ENCODE measurements at regions not wholly inside any gene's neighbourhood (a gene's known extent, or its start where the extent isn't known, plus 50 kb on each side); places are given as distances from the start of the nearest gene placed in this dataset.

DNA sequence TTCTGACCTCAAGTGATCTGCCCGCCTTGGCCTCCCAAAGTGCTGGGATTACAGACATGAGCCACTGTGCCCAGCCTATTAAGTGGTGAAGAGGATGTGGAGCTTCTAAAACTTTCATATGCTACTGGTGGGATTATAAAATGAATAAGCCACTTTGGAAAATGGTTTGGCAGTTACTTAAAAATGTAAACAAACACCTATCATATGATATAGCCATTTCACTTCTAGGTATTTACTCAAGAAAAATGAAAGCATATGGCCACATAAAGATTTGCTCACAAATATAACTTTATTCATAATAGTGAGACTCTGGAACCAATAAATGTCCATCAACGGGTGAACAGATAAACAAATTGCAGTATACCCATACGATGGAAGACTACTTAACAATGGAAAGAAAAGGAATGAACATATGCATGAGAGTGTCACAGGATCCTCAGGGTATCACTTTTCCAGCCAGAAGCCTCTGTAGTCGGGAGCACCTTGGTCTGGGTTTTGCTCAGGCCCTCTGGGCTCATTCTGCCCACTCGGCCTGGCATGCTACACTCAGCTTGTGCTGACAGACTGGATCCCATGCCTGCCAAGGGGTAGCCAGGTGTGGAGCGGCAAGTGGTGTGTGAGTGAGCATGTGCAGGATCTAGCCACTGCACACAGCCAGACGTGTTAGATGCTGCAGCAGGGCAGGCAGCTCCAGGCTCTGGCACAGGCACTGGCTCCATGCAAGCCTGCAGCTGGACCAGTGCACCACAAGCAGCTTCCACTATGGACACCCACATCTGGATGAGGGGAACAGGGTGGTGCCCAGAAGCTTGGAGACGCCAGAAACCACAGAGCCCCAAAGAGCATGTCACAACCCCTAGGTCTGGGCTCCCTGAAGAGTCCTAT is 213.2 kb upstream of the DIO3 start:
- Mint-ChIP-seq H3K4me3 (no peak overlapping the region), H3K27me3 (peaks cover 13% of the 10 kb centered on the region), H3K36me3 (ENCODE audit: low read depth) (no peaks in the 10 kb centered on the region), H3K4me1 (ENCODE audit: low read depth) (no peaks in the 10 kb centered on the region), H3K27ac (no peak overlapping the region), H3K9me3 (no peaks in the 10 kb centered on the region)

DNA sequence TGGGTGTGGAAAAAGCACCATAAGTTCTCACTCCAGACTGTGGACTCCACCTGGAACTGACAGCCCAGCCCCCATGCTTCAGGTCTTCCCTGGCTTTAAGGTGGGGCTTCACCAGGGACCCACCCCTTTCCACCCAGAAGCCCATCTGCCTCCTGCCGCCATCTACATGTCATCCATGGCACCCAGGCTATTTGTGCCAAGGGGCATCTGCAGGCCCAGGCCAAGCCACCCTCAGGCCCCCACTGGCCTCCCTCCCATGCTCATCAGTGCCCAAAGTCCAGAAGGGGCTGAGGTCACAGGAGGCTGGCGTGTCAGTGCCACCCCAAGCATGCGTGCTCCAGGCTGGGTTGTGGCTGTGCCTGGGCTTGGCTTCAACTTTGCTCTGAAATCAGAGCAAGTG is 212.2 kb upstream of the DIO3 start:
- H3K27me3 Mint-ChIP-seq = peaks cover 11% of the 10 kb centered on the region
- peaks cover 4% of the 10 kb centered on the region for H3K9me3 Mint-ChIP-seq
- no peaks in the 10 kb centered on the region for H3K4me1 Mint-ChIP-seq (ENCODE audit: low read depth)
- no peaks in the 10 kb centered on the region for H3K36me3 Mint-ChIP-seq (ENCODE audit: low read depth)
- no peak overlapping the region for H3K27ac Mint-ChIP-seq
- H3K4me3 Mint-ChIP-seq = no peak overlapping the region

GRCh38 chr14:101350021-101350420 is 211.3 kb upstream of the DIO3 start:
- Mint-ChIP-seq H3K27me3 (peaks cover 11% of the 10 kb centered on the region), H3K27ac (no peak overlapping the region), H3K4me3 (no peak overlapping the region), H3K9me3 (peaks cover 9% of the 10 kb centered on the region), H3K4me1 (ENCODE audit: low read depth) (no peaks in the 10 kb centered on the region), H3K36me3 (ENCODE audit: low read depth) (no peaks in the 10 kb centered on the region)

- no peaks in the 10 kb centered on the region for H3K36me3 Mint-ChIP-seq (ENCODE audit: low read depth)
- H3K27me3 Mint-ChIP-seq = peaks cover 10% of the 10 kb centered on the region
- no peak overlapping the region for H3K4me3 Mint-ChIP-seq
- peaks cover 12% of the 10 kb centered on the region for H3K9me3 Mint-ChIP-seq
- no peak overlapping the region for H3K27ac Mint-ChIP-seq
- H3K4me1 Mint-ChIP-seq (ENCODE audit: low read depth) = no peaks in the 10 kb centered on the region
These were observed 210.6 kb upstream of the DIO3 start for GRCh38 chr14:101350691-101351090.

- Mint-ChIP-seq H3K4me3 (no peak overlapping the region), H3K27ac (no peak overlapping the region), H3K27me3 (peaks cover 9% of the 10 kb centered on the region), H3K9me3 (peaks cover 12% of the 10 kb centered on the region), H3K36me3 (ENCODE audit: low read depth) (no peaks in the 10 kb centered on the region), H3K4me1 (ENCODE audit: low read depth) (no peaks in the 10 kb centered on the region)
These were observed 210.1 kb upstream of the DIO3 start for GRCh38 chr14:101351146-101351545.

- Mint-ChIP-seq H3K9me3 (peaks cover 12% of the 10 kb centered on the region), H3K4me1 (ENCODE audit: low read depth) (no peaks in the 10 kb centered on the region)
These were observed 209.5 kb upstream of the DIO3 start for GRCh38 chr14:101351769-101352168.

GRCh38 chr14:101352567-101352966 is 208.7 kb upstream of the DIO3 start:
- Mint-ChIP-seq H3K4me1 (ENCODE audit: low read depth) (no peaks in the 10 kb centered on the region), H3K4me3 (no peak overlapping the region), H3K9me3 (peaks cover 12% of the 10 kb centered on the region), H3K27ac (no peak overlapping the region), H3K36me3 (ENCODE audit: low read depth) (no peaks in the 10 kb centered on the region), H3K27me3 (peaks cover 13% of the 10 kb centered on the region)

More at GRCh38 chr14:101351769-101352168, 209.5 kb upstream of the DIO3 start:
- Mint-ChIP-seq H3K36me3 (ENCODE audit: low read depth) (no peaks in the 10 kb centered on the region), H3K27me3 (peaks cover 13% of the 10 kb centered on the region), H3K4me3 (no peak overlapping the region), H3K27ac (no peak overlapping the region)

DNA sequence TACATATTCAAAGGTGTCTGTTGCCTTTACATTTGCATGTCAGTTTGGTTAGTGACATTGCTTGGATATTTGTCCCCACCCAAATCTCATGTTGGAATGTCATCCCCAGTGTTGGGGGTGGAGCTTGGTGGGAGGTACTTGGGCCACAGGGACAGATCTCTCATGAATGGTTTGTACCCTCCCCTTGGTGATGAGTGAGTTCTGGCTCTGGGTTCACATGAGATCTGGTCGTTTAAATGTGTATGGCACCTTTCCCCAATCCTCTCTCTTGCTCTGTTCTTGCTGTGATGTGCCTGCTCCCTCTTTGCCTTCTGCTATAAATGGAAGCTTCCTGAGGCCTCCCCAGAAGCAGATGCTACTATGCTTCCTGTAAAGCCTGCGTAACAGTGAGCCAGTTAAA is 207.9 kb upstream of the DIO3 start:
- H3K36me3 Mint-ChIP-seq (ENCODE audit: low read depth) = no peaks in the 10 kb centered on the region
- peaks cover under 1% of the 10 kb centered on the region for H3K4me1 Mint-ChIP-seq (ENCODE audit: low read depth)
- H3K4me3 Mint-ChIP-seq = no peak overlapping the region
- H3K27ac Mint-ChIP-seq = no peak overlapping the region
- peaks cover 13% of the 10 kb centered on the region for H3K27me3 Mint-ChIP-seq
- peaks cover 12% of the 10 kb centered on the region for H3K9me3 Mint-ChIP-seq

- Mint-ChIP-seq H3K27ac (no peak overlapping the region), H3K4me1 (ENCODE audit: low read depth) (peaks cover 8% of the 10 kb centered on the region), H3K36me3 (ENCODE audit: low read depth) (no peaks in the 10 kb centered on the region), H3K27me3 (peaks cover 18% of the 10 kb centered on the region), H3K9me3 (peaks cover 16% of the 10 kb centered on the region), H3K4me3 (no peak overlapping the region)
These were observed 206.6 kb upstream of the DIO3 start for GRCh38 chr14:101354726-101355125.

DNA sequence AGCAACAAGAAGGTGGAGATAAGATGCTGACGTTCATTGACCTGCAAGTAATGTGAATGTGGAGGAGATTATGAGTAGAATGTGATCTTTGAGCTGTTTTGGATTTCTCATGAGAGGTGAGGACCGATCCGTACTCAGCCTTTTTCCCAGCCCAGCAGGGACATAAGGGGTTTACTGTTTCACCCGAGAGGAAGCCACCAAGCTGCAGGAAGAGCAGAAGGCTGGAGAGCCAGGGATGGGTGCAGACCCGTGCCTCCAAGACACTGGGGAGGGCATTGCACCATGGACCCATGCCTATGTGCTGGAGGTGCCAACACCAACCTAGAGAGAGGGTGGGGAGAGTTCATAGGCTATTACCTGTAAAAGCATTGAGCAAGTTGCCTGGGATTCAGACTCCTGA is 206.0 kb upstream of the DIO3 start:
- H3K9me3 Mint-ChIP-seq = peaks cover 16% of the 10 kb centered on the region
- no peak overlapping the region for H3K4me3 Mint-ChIP-seq
- peaks cover 18% of the 10 kb centered on the region for H3K27me3 Mint-ChIP-seq
- peaks cover 8% of the 10 kb centered on the region for H3K4me1 Mint-ChIP-seq (ENCODE audit: low read depth)
- no peak overlapping the region for H3K27ac Mint-ChIP-seq
- no peaks in the 10 kb centered on the region for H3K36me3 Mint-ChIP-seq (ENCODE audit: low read depth)

DNA sequence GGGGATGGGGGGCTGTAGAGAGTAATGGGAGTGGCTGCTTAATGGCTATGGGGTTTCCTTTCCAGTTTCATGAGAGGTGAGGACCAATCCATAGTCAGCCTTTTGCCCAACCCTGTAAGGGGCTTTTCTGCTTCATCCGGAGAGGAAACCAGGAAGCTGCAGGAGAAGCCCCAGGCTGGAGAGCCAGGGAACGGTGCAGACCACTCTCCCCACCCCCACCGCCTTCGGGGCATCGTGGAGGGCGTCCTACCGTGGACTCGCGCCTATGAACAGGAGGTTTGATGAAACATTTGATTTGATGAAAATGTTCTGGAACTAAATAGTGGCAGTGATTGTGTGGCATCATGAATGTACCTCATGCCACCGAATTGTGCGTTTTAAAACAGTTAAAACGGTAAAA is 204.3 kb upstream of the DIO3 start:
- H3K27me3 Mint-ChIP-seq = peaks cover 18% of the 10 kb centered on the region
- no peak overlapping the region for H3K27ac Mint-ChIP-seq
- H3K4me1 Mint-ChIP-seq (ENCODE audit: low read depth) = peaks cover 8% of the 10 kb centered on the region
- no peaks in the 10 kb centered on the region for H3K36me3 Mint-ChIP-seq (ENCODE audit: low read depth)
- no peak overlapping the region for H3K4me3 Mint-ChIP-seq
- H3K9me3 Mint-ChIP-seq = peaks cover 16% of the 10 kb centered on the region

- Mint-ChIP-seq H3K36me3 (ENCODE audit: low read depth) (no peaks in the 10 kb centered on the region), H3K9me3 (peaks cover 16% of the 10 kb centered on the region), H3K4me1 (ENCODE audit: low read depth) (peaks cover 8% of the 10 kb centered on the region), H3K4me3 (no peak overlapping the region), H3K27me3 (peaks cover 22% of the 10 kb centered on the region), H3K27ac (no peak overlapping the region)
These were observed 203.6 kb upstream of the DIO3 start for GRCh38 chr14:101357559-101358319.

DNA sequence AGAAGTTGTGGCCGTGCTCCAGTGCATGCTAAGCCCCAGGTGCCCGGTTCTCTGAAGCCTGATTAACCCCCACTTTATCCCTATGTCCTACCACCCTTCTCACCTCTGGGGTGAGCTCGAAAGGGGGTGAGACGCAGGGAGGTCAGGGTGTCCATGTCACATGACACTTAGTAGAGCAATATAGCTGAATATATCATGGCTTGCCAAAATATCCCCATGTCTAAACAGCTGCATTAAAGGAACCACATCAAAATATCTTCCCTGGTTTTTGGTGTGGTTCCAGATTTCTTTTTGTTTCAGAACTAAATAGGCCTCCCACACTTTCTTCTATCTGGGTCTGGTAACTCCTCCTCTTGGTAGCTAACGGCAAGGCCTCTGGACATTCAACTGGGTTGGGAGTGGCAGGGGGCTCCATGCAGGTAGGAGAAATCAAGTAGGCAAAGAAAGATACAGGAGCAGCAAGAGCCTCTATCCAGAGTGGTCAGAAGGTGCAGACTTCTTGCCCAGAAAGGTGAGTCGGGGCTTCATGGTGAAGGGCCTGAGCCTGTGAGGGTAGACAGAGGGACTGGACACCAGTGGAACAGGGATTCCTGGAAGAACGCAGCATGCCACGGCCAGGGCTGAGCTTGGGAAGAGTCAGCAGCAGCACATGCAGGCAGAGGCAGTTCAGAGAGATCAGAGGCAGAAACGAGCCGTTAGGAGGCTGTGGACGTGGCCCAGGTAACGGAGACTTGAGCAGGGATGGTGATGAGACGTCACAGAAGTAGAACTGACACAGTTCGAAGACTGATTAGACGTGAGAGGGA is 202.8 kb upstream of the DIO3 start:
- peaks cover 26% of the 10 kb centered on the region for H3K27me3 Mint-ChIP-seq
- H3K36me3 Mint-ChIP-seq (ENCODE audit: low read depth) = no peaks in the 10 kb centered on the region
- H3K27ac Mint-ChIP-seq = no peak overlapping the region
- peaks cover 11% of the 10 kb centered on the region for H3K4me1 Mint-ChIP-seq (ENCODE audit: low read depth)
- H3K9me3 Mint-ChIP-seq = peaks cover 13% of the 10 kb centered on the region
- no peak overlapping the region for H3K4me3 Mint-ChIP-seq

- H3K9me3 Mint-ChIP-seq = peaks cover 9% of the 10 kb centered on the region
- peaks cover 26% of the 10 kb centered on the region for H3K27me3 Mint-ChIP-seq
- no peak overlapping the region for H3K27ac Mint-ChIP-seq
- peaks cover 11% of the 10 kb centered on the region for H3K4me1 Mint-ChIP-seq (ENCODE audit: low read depth)
- no peak overlapping the region for H3K4me3 Mint-ChIP-seq
- no peaks in the 10 kb centered on the region for H3K36me3 Mint-ChIP-seq (ENCODE audit: low read depth)
These were observed 201.9 kb upstream of the DIO3 start for GRCh38 chr14:101359221-101360053.

Measured in stimulated activated naive CD8-positive, alpha-beta T cell treated with anti-CD3 and anti-CD28 coated beads, Interleukin-15, Interleukin-2, amounts not matched to agents 100 ng/mL and 50 ng/mL, for 24 hours (primary cell).